Erythroblast (primary cell): ENCODE measurements at regions not wholly inside any gene's neighbourhood (a gene's known extent, or its start where the extent isn't known, plus 50 kb on each side); places are given as distances from the start of the nearest gene placed in this dataset.

Experiments used
- DNase-seq, 2 experiments: peaks; one replicate each; lab custom pipeline; 2025; lab: John Stamatoyannopoulos, UW
- GATA1 ChIP-seq: IDR thresholded peaks from 2 replicates; pipeline ENCODE4 v1.6.1; 2011; ENCODE audit warnings: low read depth, mild to moderate bottlenecking, control low read depth, low read length, moderate library complexity
- POLR2A ChIP-seq: IDR thresholded peaks from 2 replicates; pipeline ENCODE4 v1.6.1; 2011; ENCODE audit warnings: mild to moderate bottlenecking, low read length

DNA sequence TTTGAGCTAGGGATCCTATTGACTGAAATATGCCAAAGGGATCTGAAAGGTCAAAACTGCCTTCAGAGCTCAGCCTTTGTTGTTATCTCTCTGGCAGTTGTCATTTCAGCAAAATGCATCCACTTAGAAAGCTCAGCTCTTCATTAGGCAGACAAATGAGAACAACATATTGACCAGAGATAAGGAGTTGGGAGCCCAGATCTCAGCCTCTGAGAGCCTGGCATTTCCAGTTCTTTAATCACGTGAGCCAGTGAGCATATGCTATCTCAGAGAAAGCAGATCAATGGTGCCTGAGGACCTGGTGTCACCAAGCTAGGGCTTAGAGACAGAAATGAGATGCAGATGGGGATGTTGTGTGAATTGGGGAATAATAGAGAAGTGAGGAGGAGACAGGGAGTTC lies 101.1 kb downstream of the DAD1 start:
- peak in 1 of 2 experiments; percentile 18 for DNase-seq
- TF ChIP-seq POLR2A: no peak
- no peak for TF ChIP-seq GATA1

- no peak for TF ChIP-seq POLR2A
- no peak for TF ChIP-seq GATA1
- DNase-seq: no peak
Measured at GRCh38 chr14:22487401-22487800, 101.6 kb downstream of the DAD1 start.

DNA sequence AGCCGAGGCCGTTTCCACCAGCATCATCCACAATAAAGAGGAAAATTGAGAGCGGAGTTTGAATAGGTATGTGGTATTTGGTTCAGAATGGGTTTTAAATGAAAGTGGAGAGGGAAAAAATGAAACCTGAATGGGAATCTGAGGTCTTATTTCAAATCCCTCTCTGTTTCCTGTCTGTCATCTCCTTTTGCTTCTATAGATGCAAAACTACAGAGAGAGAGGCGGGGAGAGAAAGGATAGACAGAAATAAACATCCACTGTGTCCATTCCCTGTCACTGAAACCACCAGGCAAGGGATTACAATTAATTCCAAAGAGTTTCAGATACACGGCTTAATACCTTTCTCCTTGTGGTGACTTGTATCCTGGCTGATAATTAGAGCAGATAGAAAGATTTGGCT lies 102.3 kb downstream of the DAD1 start:
- DNase-seq: no peak
- TF ChIP-seq POLR2A: no peak
- no peak for TF ChIP-seq GATA1

DNA sequence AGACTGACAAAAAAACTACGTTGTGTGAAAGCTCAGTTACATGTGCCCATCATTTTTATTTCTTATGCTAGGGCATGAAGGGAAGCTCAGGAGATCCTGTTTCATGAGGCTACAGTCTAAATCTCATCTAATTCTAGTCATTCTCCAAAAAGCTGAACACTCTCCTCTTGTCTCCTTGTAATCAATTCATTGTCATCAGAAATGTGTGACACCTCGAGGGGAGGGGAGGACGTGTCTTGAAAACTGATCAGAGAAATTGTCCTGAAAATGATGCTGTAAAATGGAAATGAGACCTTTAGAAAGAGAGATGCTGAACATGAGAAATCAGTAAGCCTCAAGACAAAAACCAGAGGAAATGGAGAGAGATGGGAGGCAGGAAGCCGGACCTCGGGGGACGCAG lies 103.4 kb downstream of the DAD1 start:
- no peak for DNase-seq
- TF ChIP-seq GATA1: no peak
- no peak for TF ChIP-seq POLR2A

- TF ChIP-seq GATA1: no peak
- no peak for TF ChIP-seq POLR2A
- DNase-seq: no peak
Measured at GRCh38 chr14:22485178-22485577, 103.8 kb downstream of the DAD1 start.

DNA sequence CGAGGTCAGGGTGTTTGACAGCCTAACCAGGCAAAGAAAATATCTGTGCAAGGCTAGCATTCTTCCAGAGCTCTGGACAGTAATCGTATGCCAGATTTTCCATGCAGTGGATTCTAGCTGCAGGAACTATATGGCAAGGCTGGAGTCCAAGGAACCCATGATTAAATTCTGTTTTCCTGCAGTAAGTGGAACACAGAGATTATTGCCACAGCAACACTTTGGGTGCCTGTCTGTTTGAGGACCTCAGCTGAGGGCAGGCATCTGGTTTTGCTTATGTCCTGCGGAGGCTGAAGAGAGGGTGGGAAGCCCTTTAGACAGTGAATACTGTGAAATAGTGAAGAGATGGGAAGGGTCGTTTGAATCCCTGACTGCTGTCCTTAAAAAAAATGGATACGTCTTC lies 104.4 kb downstream of the DAD1 start:
- TF ChIP-seq GATA1 (no peak), POLR2A (no peak)
- DNase-seq: no peak

DNA sequence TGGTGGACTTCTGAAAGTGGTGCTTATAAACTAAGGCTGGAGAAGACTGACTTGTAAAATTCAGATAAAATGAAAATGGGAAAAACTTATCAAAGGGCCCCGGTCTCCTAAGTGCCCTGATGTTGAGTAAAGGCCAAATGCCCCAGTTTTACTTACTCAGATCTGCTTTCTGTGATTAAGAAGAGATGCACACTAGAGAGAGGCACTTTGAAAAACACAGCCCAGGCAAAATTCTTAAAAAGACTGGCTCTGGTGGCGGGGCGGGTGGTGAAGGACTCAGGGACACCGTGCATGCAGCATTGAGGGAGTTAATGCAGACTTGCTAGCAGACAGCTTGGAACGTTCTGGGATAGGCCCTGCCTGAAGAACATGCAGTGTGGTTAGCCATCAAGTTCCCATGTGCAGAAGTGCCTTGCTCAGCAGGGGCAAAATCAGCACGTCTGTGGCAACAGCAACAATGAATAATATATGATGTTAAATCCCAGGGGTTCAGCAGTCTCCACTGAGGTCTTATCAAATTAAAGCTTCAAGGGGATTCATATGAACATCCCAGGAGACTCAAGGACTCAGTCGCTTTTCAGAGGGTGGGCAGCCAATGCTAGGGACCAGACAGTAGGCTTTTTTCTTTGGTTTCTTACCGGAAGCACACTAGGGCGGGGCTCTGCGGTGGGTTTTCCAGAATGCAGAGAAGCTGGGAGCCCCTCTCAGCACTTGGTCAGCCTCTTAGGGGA lies 105.0 kb downstream of the DAD1 start:
- TF ChIP-seq POLR2A (no peak), GATA1 (no peak)

GRCh38 chr14:22482782-22483553 lies 106.1 kb downstream of the DAD1 start:
- DNase-seq: no peak
- TF ChIP-seq GATA1 (no peak), POLR2A (no peak)

More for the DNA sequence above, 105.0 kb downstream of the DAD1 start:
- DNase-seq: no peak

GRCh38 chr14:22482085-22482694 lies 106.8 kb downstream of the DAD1 start:
- DNase-seq: no peak
- no peak for TF ChIP-seq GATA1
- TF ChIP-seq POLR2A: no peak

- TF ChIP-seq POLR2A: no peak
- no peak for TF ChIP-seq GATA1
- DNase-seq: no peak
Measured at GRCh38 chr14:22481546-22481945, 107.5 kb downstream of the DAD1 start.

- no peak for DNase-seq
- no peak for TF ChIP-seq GATA1
- no peak for TF ChIP-seq POLR2A
Measured at GRCh38 chr14:22479776-22480464, 109.1 kb downstream of the DAD1 start.

DNA sequence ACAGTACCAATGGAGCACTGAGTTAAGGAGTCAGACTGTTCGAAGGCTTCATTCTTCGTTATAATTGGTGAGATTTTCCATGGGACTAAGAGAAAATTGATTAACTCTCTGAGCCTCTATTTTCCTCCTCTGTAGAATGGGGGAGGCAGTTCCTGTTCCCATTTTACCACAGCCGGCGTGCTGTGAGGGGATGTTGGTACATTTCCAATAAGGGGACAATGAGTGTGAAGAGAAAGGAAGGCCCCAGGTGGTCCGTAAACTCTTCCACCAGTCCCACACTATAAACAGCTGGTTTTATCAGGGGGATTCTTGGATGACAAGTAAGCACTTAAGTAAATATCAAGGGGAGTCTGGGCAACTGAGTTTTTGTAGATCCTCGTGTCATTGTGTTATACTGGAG lies 109.9 kb downstream of the DAD1 start:
- TF ChIP-seq GATA1 (no peak), POLR2A (no peak)
- no peak for DNase-seq

DNA sequence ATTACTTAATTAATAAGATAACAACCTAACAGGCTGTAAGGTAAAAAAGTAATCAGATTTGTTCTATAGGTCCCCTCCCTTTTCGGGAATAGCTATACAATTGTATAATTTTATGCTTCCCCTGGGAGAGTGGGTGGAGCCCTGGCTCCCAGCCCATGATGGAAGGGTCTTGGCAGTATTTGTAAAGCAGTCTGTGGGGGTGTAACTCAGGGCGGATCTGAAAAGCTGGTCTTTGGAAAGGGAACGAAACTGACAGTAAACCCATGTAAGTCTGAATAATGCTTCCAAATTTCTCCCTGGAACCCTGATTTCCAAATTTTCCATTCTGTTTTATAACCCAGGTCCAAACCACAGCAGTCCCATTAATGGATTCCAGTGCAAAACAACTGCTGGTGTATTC lies 110.4 kb downstream of the DAD1 start:
- no peak for DNase-seq
- TF ChIP-seq POLR2A: no peak
- no peak for TF ChIP-seq GATA1
